ENCODE measurements at regions not wholly inside any gene's neighbourhood (a gene's known extent, or its start where the extent isn't known, plus 50 kb on each side); places are given as distances from the start of the nearest gene placed in this dataset.

DNA sequence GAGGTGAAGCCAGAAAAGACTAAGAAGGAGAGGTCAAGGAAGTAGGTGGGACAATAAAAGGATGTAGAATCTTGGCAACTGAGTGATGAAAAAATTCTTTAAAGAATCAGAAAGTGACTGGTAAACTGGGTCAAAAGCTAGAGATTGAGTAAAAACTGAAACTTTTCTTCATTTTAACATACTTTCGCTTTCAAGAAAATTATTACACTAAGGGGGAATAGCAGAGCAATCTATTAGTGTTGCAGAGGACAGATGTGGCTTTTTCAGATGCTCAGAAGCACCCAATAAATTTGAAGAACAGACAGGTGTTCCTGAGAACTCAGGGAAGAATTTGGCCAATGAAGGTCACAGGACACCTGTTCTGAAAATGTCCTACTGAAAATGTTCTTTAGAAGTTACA is 805.4 kb upstream of the ALCAM start:
- ATAC-seq (ENCODE audit: low read depth) (no peak), DNase-seq (no peak)
- intact Hi-C loops (cut with micrococcal nuclease) = loop anchor here (10.0 kb wide), 1 partner anchor 267 kb away; no protein-coding TSS in a partner anchor
- Mint-ChIP-seq H3K4me3 (no peak overlapping the region), H3K27me3 (no peaks in the 10 kb centered on the region), H3K36me3 (ENCODE audit: low read depth) (no peaks in the 10 kb centered on the region), H3K9me3 (no peaks in the 10 kb centered on the region), H3K4me1 (peaks cover 15% of the 10 kb centered on the region), H3K27ac (no peak overlapping the region)
- TF ChIP-seq, protein P1, sequence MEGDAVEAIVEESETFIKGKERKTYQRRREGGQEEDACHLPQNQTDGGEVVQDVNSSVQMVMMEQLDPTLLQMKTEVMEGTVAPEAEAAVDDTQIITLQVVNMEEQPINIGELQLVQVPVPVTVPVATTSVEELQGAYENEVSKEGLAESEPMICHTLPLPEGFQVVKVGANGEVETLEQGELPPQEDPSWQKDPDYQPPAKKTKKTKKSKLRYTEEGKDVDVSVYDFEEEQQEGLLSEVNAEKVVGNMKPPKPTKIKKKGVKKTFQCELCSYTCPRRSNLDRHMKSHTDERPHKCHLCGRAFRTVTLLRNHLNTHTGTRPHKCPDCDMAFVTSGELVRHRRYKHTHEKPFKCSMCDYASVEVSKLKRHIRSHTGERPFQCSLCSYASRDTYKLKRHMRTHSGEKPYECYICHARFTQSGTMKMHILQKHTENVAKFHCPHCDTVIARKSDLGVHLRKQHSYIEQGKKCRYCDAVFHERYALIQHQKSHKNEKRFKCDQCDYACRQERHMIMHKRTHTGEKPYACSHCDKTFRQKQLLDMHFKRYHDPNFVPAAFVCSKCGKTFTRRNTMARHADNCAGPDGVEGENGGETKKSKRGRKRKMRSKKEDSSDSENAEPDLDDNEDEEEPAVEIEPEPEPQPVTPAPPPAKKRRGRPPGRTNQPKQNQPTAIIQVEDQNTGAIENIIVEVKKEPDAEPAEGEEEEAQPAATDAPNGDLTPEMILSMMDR (IDR thresholded peaks at IDR 0.05) = no peak
- ChIA-PET POLR2A (no interaction called here), CTCF (no interaction called here)

DNA sequence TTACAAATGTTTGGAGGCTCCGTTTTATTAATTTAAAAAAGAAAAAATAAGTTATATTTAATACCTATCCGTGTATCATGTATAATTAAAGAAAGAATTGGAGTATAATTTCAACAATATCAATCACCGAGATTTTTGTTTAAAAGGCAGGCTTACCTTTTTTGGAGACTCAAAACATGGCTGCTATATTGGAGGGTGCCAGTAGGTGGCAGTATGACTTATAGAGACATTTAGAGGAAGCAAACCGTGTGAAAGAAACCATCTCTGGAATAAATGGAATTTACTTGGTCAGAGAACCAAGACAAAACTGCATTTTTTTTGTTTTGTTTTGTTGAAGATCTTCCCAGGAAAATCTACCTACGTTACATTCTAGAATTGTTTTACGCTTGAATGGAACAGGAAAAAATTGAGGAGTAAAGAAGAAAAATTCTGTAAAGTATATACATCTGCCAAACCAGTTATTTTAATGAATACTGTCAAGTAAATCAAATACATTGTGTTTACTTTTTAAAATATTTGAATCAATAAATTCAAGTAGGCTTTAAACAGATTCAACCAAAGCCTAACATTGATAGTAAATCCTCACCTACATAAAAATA is 802.6 kb upstream of the ALCAM start:
- TF ChIP-seq, protein P1 (IDR thresholded peaks at IDR 0.05) = peak; percentile 64
- Mint-ChIP-seq H3K4me1 (peaks cover 8% of the 10 kb centered on the region), H3K27ac (no peak overlapping the region), H3K27me3 (no peaks in the 10 kb centered on the region), H3K9me3 (no peaks in the 10 kb centered on the region), H3K36me3 (ENCODE audit: low read depth) (no peaks in the 10 kb centered on the region), H3K4me3 (no peak overlapping the region)
- POLR2A ChIA-PET = no interaction called here
- CTCF ChIA-PET = interaction anchor here (1.0 kb wide), 1 partner anchor 806 kb away, joined by 3 read pairs; no protein-coding TSS in a partner anchor
- DNase-seq (no peak), ATAC-seq (ENCODE audit: low read depth) (no peak)
- intact Hi-C loops (cut with micrococcal nuclease) = loop anchor here (1.0 to 10.0 kb wide), 3 partner anchors 8 to 955 kb away; no protein-coding TSS in a partner anchor

DNA sequence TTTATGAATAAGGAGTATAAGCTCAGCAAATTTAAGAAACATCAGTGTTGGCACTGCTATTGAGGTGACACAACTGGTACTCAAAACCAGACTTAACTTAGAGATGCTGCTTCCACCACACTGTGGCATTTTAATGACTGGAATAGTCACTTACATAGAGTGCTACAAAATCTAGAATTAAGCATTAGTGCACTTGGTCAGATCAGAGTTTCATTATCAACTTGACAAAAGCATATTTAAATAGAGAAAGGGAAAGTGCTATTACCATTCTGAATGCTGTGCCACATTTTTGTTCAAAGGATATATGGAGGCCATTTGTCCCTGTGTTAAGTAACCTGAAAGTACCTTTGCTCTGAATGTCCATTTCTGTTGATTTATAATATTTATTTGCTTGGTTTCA is 800.7 kb upstream of the ALCAM start:
- DNase-seq (no peak), ATAC-seq (ENCODE audit: low read depth) (no peak)
- Mint-ChIP-seq H3K36me3 (ENCODE audit: low read depth) (no peaks in the 10 kb centered on the region), H3K27ac (no peak overlapping the region), H3K9me3 (no peaks in the 10 kb centered on the region), H3K4me3 (no peak overlapping the region), H3K27me3 (no peaks in the 10 kb centered on the region), H3K4me1 (peaks cover 5% of the 10 kb centered on the region)
- POLR2A ChIA-PET = no interaction called here
- CTCF ChIA-PET = no interaction called here
- TF ChIP-seq, protein P1 (IDR thresholded peaks at IDR 0.05) = no peak
- intact Hi-C loops (cut with micrococcal nuclease) = loop anchor here (10.0 kb wide), 1 partner anchor 271 kb away; no protein-coding TSS in a partner anchor

DNA sequence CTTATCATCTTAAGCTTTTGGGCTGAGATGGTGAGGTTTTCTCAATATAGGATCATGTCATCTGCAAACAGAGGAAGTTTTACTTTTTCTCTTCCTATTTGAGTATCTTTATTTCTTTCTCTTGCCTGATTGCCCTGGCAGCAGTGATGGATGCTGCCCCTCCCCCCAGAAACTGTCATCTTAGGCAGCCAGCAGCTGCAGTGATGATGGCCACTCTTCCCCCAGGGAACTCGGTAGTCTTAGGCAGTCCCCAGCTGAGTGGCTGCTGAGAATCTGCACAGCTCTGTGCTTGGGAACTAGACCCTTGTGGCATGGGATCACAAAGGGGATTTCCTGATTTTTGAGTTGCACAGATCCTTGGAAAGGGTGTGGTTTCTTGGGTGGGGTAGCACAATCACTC is 791.1 kb upstream of the ALCAM start:
- Mint-ChIP-seq H3K4me1 (no peaks in the 10 kb centered on the region), H3K27ac (no peak overlapping the region), H3K36me3 (ENCODE audit: low read depth) (peaks cover 14% of the 10 kb centered on the region), H3K9me3 (peaks cover 31% of the 10 kb centered on the region), H3K4me3 (no peak overlapping the region), H3K27me3 (no peaks in the 10 kb centered on the region)
- intact Hi-C loops (cut with micrococcal nuclease) = no loop called here
- TF ChIP-seq, protein P1 (IDR thresholded peaks at IDR 0.05) = no peak
- ChIA-PET CTCF (no interaction called here), POLR2A (no interaction called here)
- DNase-seq (no peak), ATAC-seq (ENCODE audit: low read depth) (no peak)

DNA sequence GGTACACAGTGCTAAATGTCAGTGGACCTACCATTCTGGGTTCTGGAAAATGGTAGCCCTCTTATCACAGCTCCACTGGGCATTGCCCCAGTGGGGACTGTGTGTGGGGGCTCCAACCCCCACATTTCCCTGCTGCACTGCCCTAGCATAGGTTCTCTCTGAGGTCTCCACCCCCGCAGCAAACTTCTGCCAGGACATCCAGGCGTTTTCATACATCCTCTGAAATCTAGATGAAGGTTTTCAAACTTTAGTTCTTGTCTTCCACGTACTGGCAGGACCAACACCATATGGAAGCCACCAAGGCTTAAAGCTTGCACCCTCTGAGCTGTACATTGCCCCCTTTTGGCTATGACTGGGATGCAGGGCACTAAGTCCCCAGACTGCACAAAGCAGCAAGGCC is 788.2 kb upstream of the ALCAM start:
- H3K36me3 Mint-ChIP-seq (ENCODE audit: low read depth) = peaks cover 14% of the 10 kb centered on the region
- H3K9me3 Mint-ChIP-seq = peaks cover 31% of the 10 kb centered on the region
- intact Hi-C loops (cut with micrococcal nuclease) = no loop called here
- CTCF ChIA-PET = no interaction called here
- H3K4me3 Mint-ChIP-seq = no peak overlapping the region
- H3K27me3 Mint-ChIP-seq = no peaks in the 10 kb centered on the region
- POLR2A ChIA-PET = no interaction called here
- DNase-seq = no peak
- peaks cover 4% of the 10 kb centered on the region for H3K4me1 Mint-ChIP-seq
- H3K27ac Mint-ChIP-seq = no peak overlapping the region
- TF ChIP-seq, protein P1 (IDR thresholded peaks at IDR 0.05) = no peak
- no peak for ATAC-seq (ENCODE audit: low read depth)
